Endothelial cell of umbilical vein (primary cell): ENCODE measurements at regions not wholly inside any gene's neighbourhood (a gene's known extent, or its start where the extent isn't known, plus 50 kb on each side); places are given as distances from the start of the nearest gene placed in this dataset.
"Not testable (repeated sequence)": the region's sequence is repeated elsewhere in the genome, so short reads cannot be mapped to it uniquely, and the experiment has no call there.

Experiments
- BruUV-seq: library from RNA; stranded (reverse); fragments of 400-500 nt; replicated peaks from 2 replicates; lab custom pipeline; 2021; lab: Mats Ljungman, UMichigan
- CTCF ChIA-PET: fragments of 300-600, 350-600 bp; sonication (Branson Sonifier 250); formaldehyde crosslinking; loops from one replicate; lab custom pipeline; 2021; ENCODE audit warnings: antibody characterized with exemption, inconsistent platforms; lab: Charles Lee
- POLR2A ChIA-PET: fragments of 300-600, 350-600 bp; sonication (Branson Sonifier 250); formaldehyde crosslinking; loops from one replicate; lab custom pipeline; 2021; ENCODE audit warnings: antibody characterized with exemption, inconsistent platforms; lab: Charles Lee
- DNase-seq: peaks from one replicate; pipeline ENCODE4 v3.0.0-alpha.2; 2011; ENCODE audit warnings: low read depth, low spot score
- FAIRE-seq: peaks from 2 replicates; lab custom pipeline; 2011; peaks lifted over from hg19 to GRCh38; lab: Jason Lieb, UNC
- H2AFZ ChIP-seq: 2 replicates; pipeline ENCODE4 v1.6.0; 2012; ENCODE audit warnings: low read depth, low read length, control low read depth, inconsistent platforms
- H3K27ac ChIP-seq: 2 replicates; pipeline ENCODE4 v1.5.1; 2011; ENCODE audit warnings: low read depth, mild to moderate bottlenecking, control low read depth, low read length, moderate library complexity; ENCODE audit not compliant: insufficient read depth
- H3K27me3 ChIP-seq, 2 experiments: 2 replicates each; pipeline versions ENCODE4 v1.6.0 to v1.6.1; 2011; ENCODE audit warnings: low read length in 2 of 2, mixed read lengths in 1 of 2; ENCODE audit not compliant: control insufficient read depth in 2 of 2, insufficient read depth in 2 of 2
- H3K36me3 ChIP-seq, 2 experiments: 2 replicates in 1 of 2; 3 replicates in 1 of 2; pipeline ENCODE4 v1.5.1; 2011; ENCODE audit warnings: low read length in 2 of 2, mild to moderate bottlenecking in 1 of 2, moderate library complexity in 1 of 2; ENCODE audit not compliant: control insufficient read depth in 2 of 2, insufficient read depth in 2 of 2; ENCODE audit errors: extremely low read depth in 1 of 2
- H3K4me1 ChIP-seq: 3 replicates; pipeline ENCODE4 v1.5.1; 2011; ENCODE audit warnings: mild to moderate bottlenecking, low read length; ENCODE audit not compliant: control insufficient read depth, insufficient read depth; ENCODE audit errors: extremely low read depth
- H3K4me2 ChIP-seq: 2 replicates; pipeline ENCODE4 v1.6.1; 2011; ENCODE audit warnings: low read length, control low read depth, mixed read lengths; ENCODE audit not compliant: insufficient read depth
- H3K4me3 ChIP-seq, 3 experiments: fragments of 200-600 bp in 1 of 3; sonication (generic), shearing (Covaris generic) in 1 of 3; replicated peaks in 1 of 3; 2 replicates each; pipeline ENCODE4 v1.5.1; 2011 to 2016; ENCODE audit warnings: control low read depth in 3 of 3, low read length in 3 of 3, mild to moderate bottlenecking in 2 of 3, inconsistent platforms in 1 of 3, low read depth in 1 of 3, moderate library complexity in 1 of 3; ENCODE audit not compliant: insufficient read depth in 1 of 3
- H3K79me2 ChIP-seq: 2 replicates; pipeline ENCODE4 v1.6.0; 2012; ENCODE audit warnings: low read length, inconsistent platforms; ENCODE audit not compliant: control insufficient read depth, insufficient read depth
- H3K9ac ChIP-seq: replicated peaks from 2 replicates; pipeline ENCODE3; 2011; ENCODE audit warnings: low read length, control low read depth; ENCODE audit not compliant: insufficient read depth; ENCODE audit errors: extremely low read depth
- H3K9me1 ChIP-seq: replicated peaks from 3 replicates; pipeline ENCODE4 v1.6.0; 2011; ENCODE audit warnings: mild to moderate bottlenecking, low read length; ENCODE audit not compliant: control insufficient read depth, insufficient read depth; ENCODE audit errors: extremely low read depth
- H3K9me3 ChIP-seq: replicated peaks from 2 replicates; pipeline ENCODE4 v1.5.1; 2012; ENCODE audit warnings: low read length, inconsistent platforms; ENCODE audit not compliant: control insufficient read depth, insufficient read depth
- H4K20me1 ChIP-seq: replicated peaks from 2 replicates; pipeline ENCODE3; 2011; ENCODE audit warnings: mild to moderate bottlenecking, low read length; ENCODE audit not compliant: control insufficient read depth, insufficient read depth; ENCODE audit errors: extremely low read depth
- dilution Hi-C: fragments of 300-500 bp; cut with MboI; formaldehyde crosslinking; loops from one replicate; pipeline ENCODE4 v1.15.0; 2019; ENCODE audit warnings: low sequenced_read_pairs; ENCODE audit not compliant: extremely low pct_ligation_motif_present
- intact Hi-C: fragments of 100-400 bp; cut with micrococcal nuclease; formaldehyde crosslinking; loops from one replicate; pipeline ENCODE4 v1.10.0; 2022

- intact Hi-C loops, H3K4me2 ChIP-seq, H3K9me1 ChIP-seq, DNase-seq, H3K4me3 ChIP-seq, dilution Hi-C loops, BruUV-seq, FAIRE-seq, H3K27ac ChIP-seq, H2AFZ ChIP-seq, H3K9me3 ChIP-seq, H3K79me2 ChIP-seq, POLR2A ChIA-PET, H4K20me1 ChIP-seq, H3K9ac ChIP-seq, CTCF ChIA-PET, H3K27me3 ChIP-seq, H3K36me3 ChIP-seq, H3K4me1 ChIP-seq: not testable (repeated sequence)
These were observed 75.1 kb upstream of the CCDC180 start for GRCh38 chr9:97232060-97233008.

GRCh38 chr9:97222393-97222792 is 85.1 kb upstream of the CCDC180 start:
- H3K4me2 ChIP-seq, H3K4me1 ChIP-seq, H3K9ac ChIP-seq, POLR2A ChIA-PET, H3K9me3 ChIP-seq, H2AFZ ChIP-seq, dilution Hi-C loops, H3K9me1 ChIP-seq, DNase-seq, H3K36me3 ChIP-seq, H3K79me2 ChIP-seq, H3K4me3 ChIP-seq, H3K27ac ChIP-seq, BruUV-seq, H4K20me1 ChIP-seq, FAIRE-seq: not testable (repeated sequence)
- peaks cover 21 to 37% of the 10 kb centered on the region in 2 experiments for H3K27me3 ChIP-seq
- intact Hi-C loops: loop anchor here (5.0 kb wide), 1 partner anchor 365 kb away; no protein-coding TSS in a partner anchor
- CTCF ChIA-PET: interaction anchor here (1.6 to 1.8 kb wide), 3 partner anchors 15 to 366 kb away, joined by 7 to 15 read pairs (median 8); no protein-coding TSS in a partner anchor
